ENCODE measurements at regions not wholly inside any gene's neighbourhood (a gene's known extent, or its start where the extent isn't known, plus 50 kb on each side); places are given as distances from the start of the nearest gene placed in this dataset.

DNA sequence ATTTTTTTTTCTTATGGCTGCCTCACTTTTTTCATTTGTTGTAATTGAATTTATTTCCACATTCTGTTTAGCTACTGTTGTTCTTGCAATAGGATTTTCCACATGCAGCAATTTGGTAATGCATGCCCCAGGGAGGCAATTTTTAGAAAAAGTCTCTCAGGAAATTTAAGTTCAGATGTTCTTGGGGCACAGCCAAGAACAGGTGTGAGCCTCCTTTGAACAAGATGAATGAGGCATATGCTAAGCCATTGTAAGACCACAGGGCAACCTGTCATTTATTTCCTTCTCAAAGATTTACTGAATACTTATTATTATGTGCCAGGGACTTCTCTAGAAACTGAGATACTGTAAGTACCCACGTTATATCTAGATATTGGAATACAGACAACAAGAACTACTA is 549.5 kb downstream of the DIPK2A start:
- TF ChIP-seq, protein P1, sequence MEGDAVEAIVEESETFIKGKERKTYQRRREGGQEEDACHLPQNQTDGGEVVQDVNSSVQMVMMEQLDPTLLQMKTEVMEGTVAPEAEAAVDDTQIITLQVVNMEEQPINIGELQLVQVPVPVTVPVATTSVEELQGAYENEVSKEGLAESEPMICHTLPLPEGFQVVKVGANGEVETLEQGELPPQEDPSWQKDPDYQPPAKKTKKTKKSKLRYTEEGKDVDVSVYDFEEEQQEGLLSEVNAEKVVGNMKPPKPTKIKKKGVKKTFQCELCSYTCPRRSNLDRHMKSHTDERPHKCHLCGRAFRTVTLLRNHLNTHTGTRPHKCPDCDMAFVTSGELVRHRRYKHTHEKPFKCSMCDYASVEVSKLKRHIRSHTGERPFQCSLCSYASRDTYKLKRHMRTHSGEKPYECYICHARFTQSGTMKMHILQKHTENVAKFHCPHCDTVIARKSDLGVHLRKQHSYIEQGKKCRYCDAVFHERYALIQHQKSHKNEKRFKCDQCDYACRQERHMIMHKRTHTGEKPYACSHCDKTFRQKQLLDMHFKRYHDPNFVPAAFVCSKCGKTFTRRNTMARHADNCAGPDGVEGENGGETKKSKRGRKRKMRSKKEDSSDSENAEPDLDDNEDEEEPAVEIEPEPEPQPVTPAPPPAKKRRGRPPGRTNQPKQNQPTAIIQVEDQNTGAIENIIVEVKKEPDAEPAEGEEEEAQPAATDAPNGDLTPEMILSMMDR (IDR thresholded peaks at IDR 0.05), result no peak
- TF ChIP-seq POLR2A (IDR thresholded peaks at IDR 0.05), result no peak
